H9 (cell line): ENCODE measurements at regions not wholly inside any gene's neighbourhood (a gene's known extent, or its start where the extent isn't known, plus 50 kb on each side); places are given as distances from the start of the nearest gene placed in this dataset.

ENCODE experiments used
- DNase-seq: peaks from one replicate; pipeline ENCODE4 v3.0.0-alpha.2; 2017
- H2AFZ ChIP-seq: one replicate; pipeline ENCODE4 v1.6.1; 2013; ENCODE audit warnings: mild to moderate bottlenecking, low read length, control low read depth, moderate library complexity
- H2AK5ac ChIP-seq: 2 replicates; pipeline ENCODE4 v1.6.1; 2013; ENCODE audit warnings: low read length, control low read depth, mixed read lengths; ENCODE audit not compliant: insufficient read length
- H2BK120ac ChIP-seq: one replicate; pipeline ENCODE4 v1.6.1; 2013; ENCODE audit warnings: low read depth, mild to moderate bottlenecking, low read length, control low read depth, inconsistent platforms; ENCODE audit not compliant: poor library complexity, severe bottlenecking
- H2BK12ac ChIP-seq: 2 replicates; pipeline ENCODE4 v1.6.1; 2013; ENCODE audit warnings: low read length, control low read depth, mixed read lengths, low read depth; ENCODE audit not compliant: insufficient read length
- H2BK15ac ChIP-seq: 2 replicates; pipeline ENCODE4 v1.6.1; 2013; ENCODE audit warnings: low read depth, low read length, control low read depth
- H2BK20ac ChIP-seq: one replicate; pipeline ENCODE4 v1.6.1; 2013; ENCODE audit warnings: low read depth, mild to moderate bottlenecking, low read length, control low read depth, inconsistent platforms; ENCODE audit not compliant: poor library complexity, severe bottlenecking
- H2BK5ac ChIP-seq: 2 replicates; pipeline ENCODE4 v1.6.1; 2013; ENCODE audit warnings: low read length, control low read depth, mixed read lengths; ENCODE audit not compliant: insufficient read length
- H3K14ac ChIP-seq: 2 replicates; pipeline ENCODE4 v1.6.1; 2013; ENCODE audit warnings: low read length, control low read depth; ENCODE audit not compliant: insufficient read depth
- H3K18ac ChIP-seq: 2 replicates; pipeline ENCODE4 v1.6.1; 2013; ENCODE audit warnings: low read depth, mild to moderate bottlenecking, mixed read lengths, low read length, control low read depth; ENCODE audit not compliant: insufficient read length
- H3K23ac ChIP-seq: 2 replicates; pipeline ENCODE4 v1.6.1; 2013; ENCODE audit warnings: low read length, control low read depth, mixed read lengths, low read depth; ENCODE audit not compliant: insufficient read length
- H3K23me2 ChIP-seq: 2 replicates; pipeline ENCODE4 v1.6.1; 2013; ENCODE audit warnings: low read depth, mild to moderate bottlenecking, mixed read lengths, low read length, control low read depth; ENCODE audit not compliant: insufficient read length, poor library complexity, severe bottlenecking
- H3K27ac ChIP-seq: 2 replicates; pipeline ENCODE4 v1.5.1; 2013; ENCODE audit warnings: low read length, control low read depth, mixed read lengths, low read depth; ENCODE audit not compliant: insufficient read length
- H3K27me3 ChIP-seq: 2 replicates; pipeline ENCODE4 v1.6.1; 2013; ENCODE audit warnings: low read length, control low read depth, inconsistent platforms; ENCODE audit not compliant: insufficient read depth
- H3K4ac ChIP-seq: 2 replicates; pipeline ENCODE4 v1.6.1; 2013; ENCODE audit warnings: low read depth, mild to moderate bottlenecking, control low read depth, inconsistent platforms, low read length, moderate library complexity
- H3K4me1 ChIP-seq: 2 replicates; pipeline ENCODE4 v1.6.1; 2013; ENCODE audit warnings: low read length, control low read depth, inconsistent platforms; ENCODE audit not compliant: insufficient read depth
- H3K4me2 ChIP-seq: 2 replicates; pipeline ENCODE4 v1.6.1; 2013; ENCODE audit warnings: low read length, control low read depth, mixed read lengths; ENCODE audit not compliant: insufficient read length, insufficient read depth
- H3K56ac ChIP-seq: 2 replicates; pipeline ENCODE4 v1.6.1; 2013; ENCODE audit warnings: low read depth, mild to moderate bottlenecking, mixed read lengths, low read length, control low read depth; ENCODE audit not compliant: insufficient read length
- H3K79me1 ChIP-seq: 2 replicates; pipeline ENCODE4 v1.6.1; 2013; ENCODE audit warnings: low read depth, mild to moderate bottlenecking, moderate library complexity, low read length, control low read depth, inconsistent platforms; ENCODE audit not compliant: insufficient read depth, poor library complexity, severe bottlenecking
- H3K79me2 ChIP-seq: 2 replicates; pipeline ENCODE4 v1.6.1; 2013; ENCODE audit warnings: low read length, control low read depth, inconsistent platforms; ENCODE audit not compliant: insufficient read depth
- H3K9ac ChIP-seq: 2 replicates; pipeline ENCODE4 v1.6.1; 2013; ENCODE audit warnings: low read length, control low read depth, mixed read lengths; ENCODE audit not compliant: insufficient read length; ENCODE audit errors: extremely low read depth
- H3K9me3 ChIP-seq: one replicate; pipeline ENCODE4 v1.6.1; 2013; ENCODE audit warnings: low read depth, low read length, inconsistent platforms; ENCODE audit not compliant: control insufficient read depth
- H3T11ph ChIP-seq: one replicate; pipeline ENCODE4 v1.6.1; 2013; ENCODE audit warnings: mild to moderate bottlenecking, low read length, control low read depth, inconsistent platforms
- H4K20me1 ChIP-seq: one replicate; pipeline ENCODE4 v1.6.1; 2013; ENCODE audit not compliant: control insufficient read depth, insufficient read length, insufficient read depth
- H4K5ac ChIP-seq: 2 replicates; pipeline ENCODE4 v1.6.1; 2013; ENCODE audit warnings: low read depth, mild to moderate bottlenecking, mixed read lengths, low read length, control low read depth; ENCODE audit not compliant: insufficient read length
- H4K8ac ChIP-seq: replicated peaks from 2 replicates; pipeline ENCODE4 v1.6.1; 2013; ENCODE audit warnings: low read length, control low read depth, mixed read lengths, low read depth; ENCODE audit not compliant: insufficient read length
- H4K91ac ChIP-seq: 2 replicates; pipeline ENCODE4 v1.6.1; 2013; ENCODE audit warnings: low read depth, mild to moderate bottlenecking, moderate library complexity, mixed read lengths, low read length, control low read depth; ENCODE audit not compliant: insufficient read length
- H3K27ac Mint-ChIP-seq, 3 experiments: 2 replicates in 2 of 3; 3 replicates in 1 of 3; pipeline ENCODE4 v1.8.0; 2020 to 2021; ENCODE audit warnings: mixed read lengths in 3 of 3, mild to moderate bottlenecking in 1 of 3, moderate library complexity in 1 of 3
- H3K27me3 Mint-ChIP-seq: 2 replicates; pipeline ENCODE4 v1.8.0; 2021; ENCODE audit warnings: low read depth, mild to moderate bottlenecking, moderate library complexity, mixed read lengths
- H3K36me3 Mint-ChIP-seq, 3 experiments: 2 replicates in 2 of 3; 3 replicates in 1 of 3; pipeline ENCODE4 v1.8.0; 2020 to 2021; ENCODE audit warnings: low read depth in 3 of 3, mixed read lengths in 3 of 3; ENCODE audit not compliant: insufficient read depth in 1 of 3
- H3K4me1 Mint-ChIP-seq, 2 experiments: 2 replicates each; pipeline ENCODE4 v1.8.0; 2020; ENCODE audit warnings: mixed read lengths in 2 of 2
- H3K4me3 Mint-ChIP-seq, 2 experiments: 2 replicates in 1 of 2; 3 replicates in 1 of 2; pipeline ENCODE4 v1.8.0; 2020 to 2021; ENCODE audit warnings: mild to moderate bottlenecking in 2 of 2, mixed read lengths in 2 of 2, moderate library complexity in 1 of 2
- H3K9me3 Mint-ChIP-seq, 2 experiments: 2 replicates in 1 of 2; 3 replicates in 1 of 2; pipeline ENCODE4 v1.8.0; 2020; ENCODE audit warnings: mild to moderate bottlenecking in 2 of 2, mixed read lengths in 2 of 2, moderate library complexity in 1 of 2
- CTCF ChIP-seq: fragments of 200-600 bp; sonication (generic); conservative IDR thresholded peaks from 3 replicates; pipeline ENCODE4 v1.8.0; 2021; ENCODE audit warnings: antibody characterized with exemption, mild to moderate bottlenecking
- WGBS: extraction: QIAGEN DNeasy Blood & Tissue Kit; methylation state at CpG from one replicate; pipeline ENCODE4 v1.1.7; 2013; ENCODE audit warnings: missing lambda C conversion rate, low lambda C conversion rate, mixed read lengths; ENCODE audit not compliant: insufficient read length; ENCODE audit errors: extremely low coverage; 5-methylcytosine and 5-hydroxymethylcytosine counted together

GRCh38 chr4:10942156-10942555 lies 257.6 kb upstream of the CLNK start:
- Histone ChIP-seq H3K14ac (no peak overlapping the region), H3K9ac (no peak overlapping the region), H3K18ac (no peak overlapping the region), H2BK12ac (no peak overlapping the region), H3K4me2 (no peak overlapping the region), H3K56ac (no peak overlapping the region), H3K79me2 (no peaks in the 10 kb centered on the region), H3K4ac (no peak overlapping the region), H4K20me1 (no peaks in the 10 kb centered on the region), H2BK15ac (no peak overlapping the region), H2AFZ (no peak overlapping the region), H2BK120ac (no peak overlapping the region), H4K91ac (no peak overlapping the region), H3K79me1 (no peaks in the 10 kb centered on the region), H3K23ac (no peak overlapping the region), H3K4me1 (no peaks in the 10 kb centered on the region), H2BK5ac (no peak overlapping the region), H3K27ac (no peak overlapping the region), H3K27me3 (no peaks in the 10 kb centered on the region), H3T11ph (no peak overlapping the region), H2AK5ac (no peak overlapping the region), H4K8ac (no peak overlapping the region), H4K5ac (no peak overlapping the region), H3K9me3 (no peaks in the 10 kb centered on the region), H3K23me2 (no peaks in the 10 kb centered on the region), H2BK20ac (no peak overlapping the region)
- no peaks in the 10 kb centered on the region; a peak in 1 of 4 replicates for H3K4me1 Mint-ChIP-seq
- peaks cover 6% of the 10 kb centered on the region for H3K27me3 Mint-ChIP-seq
- TF ChIP-seq CTCF = no peak
- peaks cover 32 to 44% of the 10 kb centered on the region in 2 experiments for H3K9me3 Mint-ChIP-seq
- no peak overlapping the region for H3K4me3 Mint-ChIP-seq
- no peak for DNase-seq
- no CpG with 5 or more reads among the region's 1 CpG for WGBS
- H3K36me3 Mint-ChIP-seq = peaks cover 6 to 27% (median 16%) of the 10 kb centered on the region in 3 experiments
- no peak overlapping the region for H3K27ac Mint-ChIP-seq
